Left lung (tissue), 4 donors: ENCODE measurements at regions not wholly inside any gene's neighbourhood (a gene's known extent, or its start where the extent isn't known, plus 50 kb on each side); places are given as distances from the start of the nearest gene placed in this dataset.

Experiments used
- ATAC-seq: fragments of 200-7000 bp; cut with Tn5 transposase; one replicate; pipeline ENCODE4 v1.9.1; 2020; ENCODE audit warnings: moderate library complexity
- DNase-seq, 4 donors: peaks; one replicate each; pipeline ENCODE4 v3.0.0-alpha.2; 2013 to 2020
- H3K27ac ChIP-seq, 2 donors: fragments of 200-600 bp; sonication (generic) in 1 of 2; one replicate each; pipeline versions ENCODE4 v1.5.0 to v1.8.0; 2020 to 2021
- H3K27me3 ChIP-seq, 2 donors: fragments of 200-600 bp; sonication (generic) in 1 of 2; one replicate each; pipeline versions ENCODE4 v1.5.0 to v1.8.0; 2020 to 2021
- H3K36me3 ChIP-seq, 2 donors: fragments of 200-600 bp; sonication (generic) in 1 of 2; one replicate each; pipeline versions ENCODE4 v1.5.0 to v1.8.0; 2020 to 2021
- H3K4me1 ChIP-seq, 2 donors: fragments of 200-600 bp; one replicate each; pipeline ENCODE4 v1.8.0; 2021
- H3K4me3 ChIP-seq, 2 donors: fragments of 200-600 bp; sonication (generic) in 1 of 2; one replicate each; pipeline versions ENCODE4 v1.5.0 to v1.8.0; 2020 to 2021; ENCODE audit warnings: mild to moderate bottlenecking in 1 of 2
- H3K9me3 ChIP-seq, 2 donors: fragments of 200-600 bp; sonication (generic) in 1 of 2; one replicate each; pipeline versions ENCODE4 v1.5.0 to v1.8.0; 2020 to 2021
- CTCF ChIP-seq, 2 donors: fragments of 200-600 bp; sonication (generic) in 1 of 2; IDR thresholded peaks; one replicate each; pipeline versions ENCODE4 v1.5.0 to v1.8.0; 2021; ENCODE audit warnings: antibody characterized with exemption in 2 of 2
- intact Hi-C, 2 donors: fragments of 100-400 bp; cut with DNase I; formaldehyde crosslinking; loops; one replicate each; pipeline versions ENCODE4 v1.11.2 to v1.14.2; 2022
- donor health status: DM: no; HTN: yes; CAD: no.
- donor health status: DM: no; HTN: no; CAD: no.

GRCh38 chr13:104597546-104598180 is 1531.4 kb upstream of the SLC10A2 start:
- no peak for DNase-seq
- intact Hi-C loops = no loop called here
- no peaks in the 10 kb centered on the region for H3K36me3 ChIP-seq

GRCh38 chr13:104595511-104595910 is 1529.3 kb upstream of the SLC10A2 start:
- peaks cover 0 to 6% of the 10 kb centered on the region in 2 donors for H3K4me1 ChIP-seq
- intact Hi-C loops = no loop called here

More at GRCh38 chr13:104597546-104598180, 1531.4 kb upstream of the SLC10A2 start:
- no peaks in the 10 kb centered on the region for H3K27me3 ChIP-seq
- no peak overlapping the region for H3K27ac ChIP-seq
- H3K9me3 ChIP-seq = no peaks in the 10 kb centered on the region
- TF ChIP-seq CTCF (IDR thresholded peaks at IDR 0.05) = no peak
- peaks cover 0 to under 1% of the 10 kb centered on the region in 2 donors for H3K4me1 ChIP-seq
- no peak overlapping the region for H3K4me3 ChIP-seq
- no peak for ATAC-seq

GRCh38 chr13:104594806-104595205 is 1528.6 kb upstream of the SLC10A2 start:
- peaks cover 0 to 6% of the 10 kb centered on the region in 2 donors for H3K4me1 ChIP-seq
- intact Hi-C loops = no loop called here
- H3K27me3 ChIP-seq = no peaks in the 10 kb centered on the region
- H3K36me3 ChIP-seq = no peaks in the 10 kb centered on the region
- no peaks in the 10 kb centered on the region for H3K9me3 ChIP-seq
- H3K27ac ChIP-seq = no peak overlapping the region
- H3K4me3 ChIP-seq = no peak overlapping the region
- no peak for ATAC-seq
- no peak for TF ChIP-seq CTCF (IDR thresholded peaks at IDR 0.05)
- DNase-seq = no peak

More at GRCh38 chr13:104595511-104595910, 1529.3 kb upstream of the SLC10A2 start:
- no peak for ATAC-seq
- Histone ChIP-seq H3K9me3 (no peaks in the 10 kb centered on the region), H3K27me3 (no peaks in the 10 kb centered on the region), H3K36me3 (no peaks in the 10 kb centered on the region), H3K27ac (no peak overlapping the region), H3K4me3 (no peak overlapping the region)
- DNase-seq = no peak
- TF ChIP-seq CTCF (IDR thresholded peaks at IDR 0.05) = no peak

- H3K27me3 ChIP-seq = no peaks in the 10 kb centered on the region
- ATAC-seq = peak; percentile 21
- H3K9me3 ChIP-seq = no peaks in the 10 kb centered on the region
- no peak overlapping the region for H3K27ac ChIP-seq
- no peak for DNase-seq
- no peak overlapping the region for H3K4me3 ChIP-seq
- intact Hi-C loops = no loop called here
- H3K4me1 ChIP-seq = peaks cover 0 to 6% of the 10 kb centered on the region in 2 donors
- no peak for TF ChIP-seq CTCF (IDR thresholded peaks at IDR 0.05)
- no peaks in the 10 kb centered on the region for H3K36me3 ChIP-seq
Observed at GRCh38 chr13:104593693-104594092, 1527.5 kb upstream of the SLC10A2 start.

GRCh38 chr13:104593251-104593576 is 1527.0 kb upstream of the SLC10A2 start:
- Histone ChIP-seq H3K4me3 (no peak overlapping the region), H3K9me3 (no peaks in the 10 kb centered on the region), H3K4me1 (peaks cover 0 to 6% of the 10 kb centered on the region in 2 donors), H3K27ac (no peak overlapping the region), H3K36me3 (no peaks in the 10 kb centered on the region), H3K27me3 (no peaks in the 10 kb centered on the region)
- intact Hi-C loops = no loop called here
- TF ChIP-seq CTCF (IDR thresholded peaks at IDR 0.05) = no peak
- peak; percentile 96 for ATAC-seq
- no peak for DNase-seq
